SK-N-SH (cell line): ENCODE measurements at regions not wholly inside any gene's neighbourhood (a gene's known extent, or its start where the extent isn't known, plus 50 kb on each side); places are given as distances from the start of the nearest gene placed in this dataset.

Source experiments
- EZH2phosphoT487 ChIP-seq: fragments of 200-600 bp; sonication (generic); IDR thresholded peaks from 2 replicates; pipeline ENCODE4 v1.6.1; 2017; ENCODE audit warnings: low read depth, mixed run types, mild to moderate bottlenecking, antibody characterized with exemption, moderate library complexity, borderline replicate concordance
- TF ChIP-seq, protein P1 (sequence below): fragments of 200-600 bp; sonication (generic); IDR thresholded peaks from 2 replicates; pipeline ENCODE4 v1.6.1; 2017; ENCODE audit warnings: antibody characterized with exemption, mild to moderate bottlenecking, moderate library complexity
- TF ChIP-seq, protein P2 (sequence below): IDR thresholded peaks from 2 replicates; pipeline ENCODE4 v1.4.0; 2012; ENCODE audit warnings: low read depth

DNA sequence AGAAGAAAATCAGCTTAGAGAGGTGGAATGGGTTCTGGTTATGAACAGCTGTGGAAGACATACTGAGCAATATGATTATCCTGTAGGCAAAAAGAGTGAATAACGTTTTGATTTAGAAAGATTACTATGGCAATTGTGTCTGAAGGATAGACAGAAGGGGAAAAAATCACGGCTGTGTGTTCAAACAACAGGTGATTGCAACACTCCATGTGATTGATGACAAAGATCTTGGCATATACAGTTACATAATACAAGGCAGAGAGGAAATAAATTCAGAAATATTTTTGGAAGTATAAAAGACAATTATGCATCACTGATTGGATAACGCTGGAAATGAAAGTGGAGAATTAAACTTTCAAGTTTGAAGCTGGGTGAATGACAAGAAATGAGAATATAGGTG, 58.5 kb upstream of the KCNJ3 start:
- TF ChIP-seq, protein P1, sequence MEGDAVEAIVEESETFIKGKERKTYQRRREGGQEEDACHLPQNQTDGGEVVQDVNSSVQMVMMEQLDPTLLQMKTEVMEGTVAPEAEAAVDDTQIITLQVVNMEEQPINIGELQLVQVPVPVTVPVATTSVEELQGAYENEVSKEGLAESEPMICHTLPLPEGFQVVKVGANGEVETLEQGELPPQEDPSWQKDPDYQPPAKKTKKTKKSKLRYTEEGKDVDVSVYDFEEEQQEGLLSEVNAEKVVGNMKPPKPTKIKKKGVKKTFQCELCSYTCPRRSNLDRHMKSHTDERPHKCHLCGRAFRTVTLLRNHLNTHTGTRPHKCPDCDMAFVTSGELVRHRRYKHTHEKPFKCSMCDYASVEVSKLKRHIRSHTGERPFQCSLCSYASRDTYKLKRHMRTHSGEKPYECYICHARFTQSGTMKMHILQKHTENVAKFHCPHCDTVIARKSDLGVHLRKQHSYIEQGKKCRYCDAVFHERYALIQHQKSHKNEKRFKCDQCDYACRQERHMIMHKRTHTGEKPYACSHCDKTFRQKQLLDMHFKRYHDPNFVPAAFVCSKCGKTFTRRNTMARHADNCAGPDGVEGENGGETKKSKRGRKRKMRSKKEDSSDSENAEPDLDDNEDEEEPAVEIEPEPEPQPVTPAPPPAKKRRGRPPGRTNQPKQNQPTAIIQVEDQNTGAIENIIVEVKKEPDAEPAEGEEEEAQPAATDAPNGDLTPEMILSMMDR = no peak
- no peak for TF ChIP-seq EZH2phosphoT487
- TF ChIP-seq, protein P2, sequence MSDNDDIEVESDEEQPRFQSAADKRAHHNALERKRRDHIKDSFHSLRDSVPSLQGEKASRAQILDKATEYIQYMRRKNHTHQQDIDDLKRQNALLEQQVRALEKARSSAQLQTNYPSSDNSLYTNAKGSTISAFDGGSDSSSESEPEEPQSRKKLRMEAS = no peak
